ENCODE measurements at regions not wholly inside any gene's neighbourhood (a gene's known extent, or its start where the extent isn't known, plus 50 kb on each side); places are given as distances from the start of the nearest gene placed in this dataset.

- H3K27ac Mint-ChIP-seq: no peak overlapping the region
- WGBS (ENCODE audit: insufficient coverage): 81% methylated on average over 2 of the region's 2 CpGs
- Histone ChIP-seq H3K4me3 (ENCODE audit: control extremely low read depth in 1 of 5, extremely low read depth in 1 of 5, insufficient read depth in 1 of 5, low read depth in 2 of 5, low read length in 4 of 5) (no peak overlapping the region), H3K4me2 (replicated peaks; ENCODE audit: low read depth, low read length, poor library complexity, severe bottlenecking) (no peak overlapping the region), H3K9me3 (ENCODE audit: control extremely low read depth in 1 of 3, control insufficient read depth in 2 of 3, insufficient read depth in 1 of 3, low read length in 2 of 3) (no peaks in the 10 kb centered on the region), H3K36me3 (replicated peaks in 1 of 2; ENCODE audit: control extremely low read depth in 1 of 2, control insufficient read depth in 1 of 2, extremely low read depth in 1 of 2, insufficient read depth in 2 of 2, low read length in 1 of 2) (no peaks in the 10 kb centered on the region), H3K27ac (ENCODE audit: low read length in 2 of 2) (no peak overlapping the region), H3K79me2 (ENCODE audit: control insufficient read depth, insufficient read depth, low read length) (no peaks in the 10 kb centered on the region), H3K9ac (ENCODE audit: low read length) (no peak overlapping the region), H3K4me1 (ENCODE audit: control insufficient read depth in 2 of 2, insufficient read depth in 2 of 2, low read length in 2 of 2) (no peaks in the 10 kb centered on the region), H3K27me3 (replicated peaks in 1 of 4; ENCODE audit: control extremely low read depth in 1 of 4, control insufficient read depth in 3 of 4, insufficient read depth in 4 of 4, low read length in 3 of 4) (no peaks in the 10 kb centered on the region), H4K20me1 (ENCODE audit: control insufficient read depth, insufficient read depth, low read length, poor library complexity, severe bottlenecking) (no peaks in the 10 kb centered on the region), H2AFZ (ENCODE audit: insufficient read depth, low read depth, low read length, poor library complexity, severe bottlenecking) (no peak overlapping the region)
- no peaks in the 10 kb centered on the region for H3K4me1 Mint-ChIP-seq
- ATAC-seq (ENCODE audit: low read depth) (no peak), DNase-seq (no peak)
- TF ChIP-seq EZH2 (IDR thresholded peaks at IDR 0.05; ENCODE audit: borderline replicate concordance, insufficient read depth, low read depth, low read length, poor library complexity, severe bottlenecking): no peak
- TF ChIP-seq, protein P1, sequence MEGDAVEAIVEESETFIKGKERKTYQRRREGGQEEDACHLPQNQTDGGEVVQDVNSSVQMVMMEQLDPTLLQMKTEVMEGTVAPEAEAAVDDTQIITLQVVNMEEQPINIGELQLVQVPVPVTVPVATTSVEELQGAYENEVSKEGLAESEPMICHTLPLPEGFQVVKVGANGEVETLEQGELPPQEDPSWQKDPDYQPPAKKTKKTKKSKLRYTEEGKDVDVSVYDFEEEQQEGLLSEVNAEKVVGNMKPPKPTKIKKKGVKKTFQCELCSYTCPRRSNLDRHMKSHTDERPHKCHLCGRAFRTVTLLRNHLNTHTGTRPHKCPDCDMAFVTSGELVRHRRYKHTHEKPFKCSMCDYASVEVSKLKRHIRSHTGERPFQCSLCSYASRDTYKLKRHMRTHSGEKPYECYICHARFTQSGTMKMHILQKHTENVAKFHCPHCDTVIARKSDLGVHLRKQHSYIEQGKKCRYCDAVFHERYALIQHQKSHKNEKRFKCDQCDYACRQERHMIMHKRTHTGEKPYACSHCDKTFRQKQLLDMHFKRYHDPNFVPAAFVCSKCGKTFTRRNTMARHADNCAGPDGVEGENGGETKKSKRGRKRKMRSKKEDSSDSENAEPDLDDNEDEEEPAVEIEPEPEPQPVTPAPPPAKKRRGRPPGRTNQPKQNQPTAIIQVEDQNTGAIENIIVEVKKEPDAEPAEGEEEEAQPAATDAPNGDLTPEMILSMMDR (IDR thresholded peaks at IDR 0.05): no peak
- H3K9me3 Mint-ChIP-seq (ENCODE audit: insufficient read depth): no peaks in the 10 kb centered on the region
- ChIA-PET POLR2A (no interaction called here), CTCF (no interaction called here)
- H3K4me3 Mint-ChIP-seq: no peak overlapping the region
- no peaks in the 10 kb centered on the region for H3K27me3 Mint-ChIP-seq
- intact Hi-C loops (cut with micrococcal nuclease): no loop called here
Observed at GRCh38 chr9:85248514-85249312, 493.0 kb downstream of the AGTPBP1 start.

- CTCF ChIA-PET: no interaction called here
- no peaks in the 10 kb centered on the region for H4K20me1 ChIP-seq (ENCODE audit: control insufficient read depth, insufficient read depth, low read length, poor library complexity, severe bottlenecking)
- no peak overlapping the region for H3K9ac ChIP-seq (ENCODE audit: low read length)
- H3K36me3 ChIP-seq (replicated peaks in 1 of 2; ENCODE audit: control extremely low read depth in 1 of 2, control insufficient read depth in 1 of 2, extremely low read depth in 1 of 2, insufficient read depth in 2 of 2, low read length in 1 of 2): no peaks in the 10 kb centered on the region
- no peak overlapping the region for H3K4me3 Mint-ChIP-seq
- H3K27ac ChIP-seq (ENCODE audit: low read length in 2 of 2): no peak overlapping the region
- H3K4me3 ChIP-seq (ENCODE audit: control extremely low read depth in 1 of 5, extremely low read depth in 1 of 5, insufficient read depth in 1 of 5, low read depth in 2 of 5, low read length in 4 of 5): no peak overlapping the region
- no peaks in the 10 kb centered on the region for H3K9me3 Mint-ChIP-seq (ENCODE audit: insufficient read depth)
- no peak overlapping the region for H2AFZ ChIP-seq (ENCODE audit: insufficient read depth, low read depth, low read length, poor library complexity, severe bottlenecking)
- H3K27me3 ChIP-seq (replicated peaks in 1 of 4; ENCODE audit: control extremely low read depth in 1 of 4, control insufficient read depth in 3 of 4, insufficient read depth in 4 of 4, low read length in 3 of 4): no peaks in the 10 kb centered on the region
- intact Hi-C loops (cut with micrococcal nuclease): no loop called here
- no peaks in the 10 kb centered on the region for H3K27me3 Mint-ChIP-seq
- H3K9me3 ChIP-seq (ENCODE audit: control extremely low read depth in 1 of 3, control insufficient read depth in 2 of 3, insufficient read depth in 1 of 3, low read length in 2 of 3): no peaks in the 10 kb centered on the region
- ATAC-seq (ENCODE audit: low read depth) (no peak), DNase-seq (no peak)
- no peak overlapping the region for H3K4me2 ChIP-seq (replicated peaks; ENCODE audit: low read depth, low read length, poor library complexity, severe bottlenecking)
- 91% methylated on average over 6 of the region's 7 CpGs for WGBS (ENCODE audit: insufficient coverage)
- TF ChIP-seq, protein P1 (IDR thresholded peaks at IDR 0.05): no peak
- no peak for TF ChIP-seq EZH2 (IDR thresholded peaks at IDR 0.05; ENCODE audit: borderline replicate concordance, insufficient read depth, low read depth, low read length, poor library complexity, severe bottlenecking)
- H3K27ac Mint-ChIP-seq: no peak overlapping the region
- POLR2A ChIA-PET: no interaction called here
- H3K4me1 ChIP-seq (ENCODE audit: control insufficient read depth in 2 of 2, insufficient read depth in 2 of 2, low read length in 2 of 2): no peaks in the 10 kb centered on the region
- H3K4me1 Mint-ChIP-seq: no peaks in the 10 kb centered on the region
- H3K79me2 ChIP-seq (ENCODE audit: control insufficient read depth, insufficient read depth, low read length): no peaks in the 10 kb centered on the region
Observed at GRCh38 chr9:85246541-85246940, 495.2 kb downstream of the AGTPBP1 start.

All from B cell (primary cell).